ENCODE measurements at regions not wholly inside any gene's neighbourhood (a gene's known extent, or its start where the extent isn't known, plus 50 kb on each side); places are given as distances from the start of the nearest gene placed in this dataset.
"Not testable (repeated sequence)": the region's sequence is repeated elsewhere in the genome, so short reads cannot be mapped to it uniquely, and the experiment has no call there.

DNA sequence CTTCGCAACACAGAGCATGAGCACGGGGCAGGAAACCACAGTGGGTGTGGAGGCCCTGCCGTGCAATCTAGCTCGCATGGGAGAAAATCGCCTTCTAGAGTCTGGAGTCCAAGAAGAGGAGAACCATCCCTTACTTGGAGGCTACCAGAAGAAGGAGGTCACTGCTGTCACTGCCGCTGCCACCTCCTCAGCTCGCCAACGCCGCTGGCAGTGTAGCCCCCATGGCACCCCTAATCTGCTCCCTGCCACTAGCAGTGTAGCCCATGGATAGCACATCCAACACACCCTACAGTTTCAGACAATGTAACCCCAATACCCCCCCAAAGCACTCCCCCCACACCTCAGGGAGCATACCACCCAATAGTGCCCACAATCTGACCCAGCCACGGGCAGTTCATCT, 438.0 kb upstream of the ZNF337 start:
- TF ChIP-seq, protein P1, sequence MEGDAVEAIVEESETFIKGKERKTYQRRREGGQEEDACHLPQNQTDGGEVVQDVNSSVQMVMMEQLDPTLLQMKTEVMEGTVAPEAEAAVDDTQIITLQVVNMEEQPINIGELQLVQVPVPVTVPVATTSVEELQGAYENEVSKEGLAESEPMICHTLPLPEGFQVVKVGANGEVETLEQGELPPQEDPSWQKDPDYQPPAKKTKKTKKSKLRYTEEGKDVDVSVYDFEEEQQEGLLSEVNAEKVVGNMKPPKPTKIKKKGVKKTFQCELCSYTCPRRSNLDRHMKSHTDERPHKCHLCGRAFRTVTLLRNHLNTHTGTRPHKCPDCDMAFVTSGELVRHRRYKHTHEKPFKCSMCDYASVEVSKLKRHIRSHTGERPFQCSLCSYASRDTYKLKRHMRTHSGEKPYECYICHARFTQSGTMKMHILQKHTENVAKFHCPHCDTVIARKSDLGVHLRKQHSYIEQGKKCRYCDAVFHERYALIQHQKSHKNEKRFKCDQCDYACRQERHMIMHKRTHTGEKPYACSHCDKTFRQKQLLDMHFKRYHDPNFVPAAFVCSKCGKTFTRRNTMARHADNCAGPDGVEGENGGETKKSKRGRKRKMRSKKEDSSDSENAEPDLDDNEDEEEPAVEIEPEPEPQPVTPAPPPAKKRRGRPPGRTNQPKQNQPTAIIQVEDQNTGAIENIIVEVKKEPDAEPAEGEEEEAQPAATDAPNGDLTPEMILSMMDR (IDR thresholded peaks at IDR 0.05), result no peak
- DNase-seq (no peak), ATAC-seq (no peak)
- Histone ChIP-seq H3K4me3 (no peak overlapping the region), H3K27me3 (no peaks in the 10 kb centered on the region), H3K36me3 (no peaks in the 10 kb centered on the region), H3K27ac (no peak overlapping the region), H3K4me1 (no peaks in the 10 kb centered on the region), H3K9me3 (peaks cover 0 to 3% of the 10 kb centered on the region in 2 donors)
- intact Hi-C loops (cut with DNase I), result no loop called here

DNA sequence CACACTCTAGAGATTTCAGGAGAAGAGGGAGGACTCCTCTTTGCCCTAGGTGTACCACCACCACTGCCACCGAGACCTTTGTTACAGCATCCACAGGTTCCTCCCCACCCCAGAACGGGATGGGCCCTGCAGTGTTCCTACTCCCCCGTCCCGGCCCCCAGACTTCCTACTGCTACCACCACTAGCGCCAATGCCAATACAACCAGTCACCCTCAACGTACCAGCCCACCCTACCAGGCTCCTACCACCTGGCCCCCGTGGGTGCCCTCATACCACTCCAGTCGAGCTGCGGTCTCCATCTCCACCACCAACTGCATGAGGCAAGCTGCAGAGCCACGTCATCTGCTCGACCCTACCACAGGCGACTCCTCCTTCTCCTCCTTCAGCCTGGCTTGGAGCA, 437.1 kb upstream of the ZNF337 start:
- H3K27ac ChIP-seq; H3K4me3 ChIP-seq; H3K9me3 ChIP-seq; H3K36me3 ChIP-seq; ATAC-seq; H3K27me3 ChIP-seq; intact Hi-C loops (cut with DNase I); H3K4me1 ChIP-seq: not testable (repeated sequence)
- DNase-seq, result peak in 1 of 4 donors; percentile 56

DNA sequence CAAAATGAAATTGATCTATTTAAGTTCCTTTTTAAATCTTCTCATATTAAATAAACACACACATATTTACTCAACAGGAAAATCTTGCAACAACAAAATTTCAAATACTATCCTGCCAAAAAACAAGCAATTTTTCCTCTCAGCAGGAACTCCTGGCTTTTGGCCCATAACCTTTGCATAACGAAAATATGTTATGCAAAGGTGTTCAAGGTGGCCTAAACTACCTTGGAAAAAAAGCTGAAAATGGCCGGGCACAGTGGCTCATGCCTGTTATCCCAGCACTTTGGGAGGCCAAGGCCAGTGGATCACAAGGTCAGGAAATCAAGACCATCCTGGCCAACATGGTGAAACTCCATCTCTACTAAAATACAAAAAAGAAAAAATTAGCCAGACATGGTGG, 424.3 kb upstream of the ZNF337 start:
- H3K4me1 ChIP-seq; DNase-seq; H3K36me3 ChIP-seq; H3K9me3 ChIP-seq; ATAC-seq; H3K4me3 ChIP-seq; intact Hi-C loops (cut with DNase I); H3K27ac ChIP-seq; H3K27me3 ChIP-seq: not testable (repeated sequence)

DNA sequence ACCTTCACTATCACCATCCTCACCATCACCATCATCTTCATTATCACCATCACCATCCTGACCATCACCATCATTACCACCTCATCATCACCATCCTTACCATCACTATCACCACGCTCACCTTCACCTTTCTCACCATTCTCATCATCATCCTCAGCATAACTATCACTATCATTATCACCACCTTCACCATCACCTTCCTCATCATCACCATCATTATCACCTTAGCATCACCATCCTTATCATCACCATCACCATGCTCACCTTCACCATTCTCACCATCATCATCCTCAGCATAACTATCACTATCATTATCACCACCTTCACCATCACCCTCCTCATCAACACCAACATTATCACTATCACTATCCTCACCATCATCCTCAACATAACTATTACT, 397.8 kb upstream of the ZNF337 start:
- H3K4me3 ChIP-seq; DNase-seq; H3K36me3 ChIP-seq; H3K27me3 ChIP-seq; H3K4me1 ChIP-seq; intact Hi-C loops (cut with DNase I); ATAC-seq; H3K27ac ChIP-seq; H3K9me3 ChIP-seq: not testable (repeated sequence)

DNA sequence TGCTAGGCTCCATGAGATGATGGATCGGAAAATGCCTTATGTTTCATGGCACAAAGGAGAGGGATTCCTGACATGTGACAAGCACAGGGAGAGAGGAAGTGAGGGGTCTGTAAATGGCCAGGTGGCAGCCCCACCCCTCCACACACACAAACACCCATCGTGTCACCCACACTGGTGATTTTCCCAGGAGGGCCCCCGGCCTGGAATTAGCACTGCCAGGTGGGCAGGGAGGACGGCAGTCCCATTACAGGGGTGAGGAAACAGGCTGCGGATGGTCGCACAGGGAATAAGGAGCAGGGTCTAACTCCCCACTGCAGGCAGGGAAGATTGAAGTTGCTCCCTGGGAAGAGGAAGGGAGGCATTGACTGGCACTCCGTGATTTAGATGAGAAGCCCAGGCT, 395.3 kb upstream of the ZNF337 start:
- ATAC-seq, result not testable (repeated sequence)

DNA sequence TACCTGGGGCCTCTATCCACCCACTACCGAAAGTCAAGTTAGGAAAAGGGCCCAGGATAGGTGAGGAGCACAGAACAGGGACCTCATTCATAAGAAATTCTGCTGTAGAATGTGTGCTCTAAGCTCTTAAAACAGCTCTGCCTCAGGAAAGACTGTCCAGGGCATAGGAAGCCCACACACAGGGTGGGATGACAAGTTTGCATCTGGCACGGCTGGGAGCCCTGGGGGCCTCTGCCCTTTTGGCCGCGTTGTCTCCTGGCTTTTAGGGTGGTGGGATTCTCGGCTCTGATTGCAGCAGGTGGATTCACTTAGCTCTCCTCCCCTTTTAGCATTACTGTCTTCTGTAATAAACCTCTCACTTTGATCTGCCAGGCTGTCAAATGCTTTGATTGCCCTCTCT, 389.5 kb upstream of the ZNF337 start:
- not testable (repeated sequence) for DNase-seq, ATAC-seq, H3K4me1 ChIP-seq

More for the DNA sequence above, 395.3 kb upstream of the ZNF337 start:
- H3K9me3 ChIP-seq; H3K27ac ChIP-seq; H3K27me3 ChIP-seq; H3K4me1 ChIP-seq; H3K4me3 ChIP-seq; H3K36me3 ChIP-seq; intact Hi-C loops (cut with DNase I): not testable (repeated sequence)
- DNase-seq, result peak in 1 of 4 donors; percentile 64

DNA sequence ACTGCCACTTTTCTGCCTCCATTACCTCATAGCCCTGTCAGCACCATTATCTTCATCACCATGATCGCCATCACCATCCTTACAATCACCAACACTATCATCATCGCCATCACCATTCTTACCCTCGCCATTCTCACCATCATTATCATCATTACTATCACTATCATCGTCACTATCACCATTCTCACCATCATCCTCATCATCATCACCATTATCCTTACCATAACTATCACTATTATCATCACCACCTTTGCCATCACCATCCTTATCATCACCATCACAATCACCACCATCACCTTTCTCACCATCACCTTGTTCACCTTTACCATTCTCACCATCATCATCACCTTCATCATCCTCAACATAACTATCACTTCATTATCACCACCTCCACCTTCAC, 377.3 kb upstream of the ZNF337 start:
- intact Hi-C loops (cut with DNase I); H3K4me1 ChIP-seq; ATAC-seq; H3K27ac ChIP-seq; H3K36me3 ChIP-seq; H3K9me3 ChIP-seq; H3K4me3 ChIP-seq; H3K27me3 ChIP-seq; DNase-seq: not testable (repeated sequence)

More for the DNA sequence above, 389.5 kb upstream of the ZNF337 start:
- H3K27me3 ChIP-seq; intact Hi-C loops (cut with DNase I); H3K36me3 ChIP-seq; H3K9me3 ChIP-seq; H3K27ac ChIP-seq; H3K4me3 ChIP-seq: not testable (repeated sequence)

DNA sequence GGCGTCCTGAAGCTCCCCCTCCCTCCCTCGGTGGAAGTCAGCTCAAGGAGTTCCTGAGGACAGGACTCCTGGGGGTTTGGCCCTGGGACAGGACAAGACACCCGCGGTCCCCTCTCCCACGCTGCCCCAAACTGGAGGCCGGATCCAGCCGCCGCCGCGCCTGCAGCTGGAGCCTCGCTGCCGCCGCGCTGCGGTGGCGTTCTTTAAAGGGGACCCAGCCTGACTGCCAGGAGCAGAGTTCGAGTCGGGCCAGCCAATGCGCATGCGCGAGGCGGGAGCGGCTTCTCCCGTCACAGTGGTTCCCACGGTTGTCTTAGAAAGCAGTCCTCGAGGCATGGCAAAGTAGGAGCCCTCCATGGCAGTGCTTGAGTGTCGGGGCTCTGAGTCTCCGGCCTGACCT, 362.7 kb upstream of the ZNF337 start:
- intact Hi-C loops (cut with DNase I); ATAC-seq; H3K4me3 ChIP-seq; H3K4me1 ChIP-seq; H3K27me3 ChIP-seq; H3K36me3 ChIP-seq; DNase-seq; H3K27ac ChIP-seq; H3K9me3 ChIP-seq: not testable (repeated sequence)

DNA sequence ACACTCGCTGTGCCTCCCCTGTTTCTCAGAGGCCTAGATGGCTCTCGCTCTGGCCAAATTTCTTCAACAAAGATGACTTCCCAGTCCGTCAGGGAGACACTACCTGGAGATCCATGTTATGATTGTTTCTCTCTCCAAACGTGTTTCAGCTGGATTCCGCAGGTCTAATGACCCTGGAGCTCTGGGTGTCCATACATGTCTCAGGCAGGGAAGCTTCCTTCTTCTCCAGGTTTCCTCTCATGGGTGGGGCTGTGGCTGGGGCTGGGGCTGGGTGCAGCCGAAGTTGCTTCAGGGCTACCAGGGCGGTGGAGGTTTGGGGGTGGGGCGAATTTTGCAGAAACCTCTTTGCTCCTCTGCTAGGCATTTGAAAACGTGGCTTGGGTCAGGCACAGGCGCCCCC, 361.8 kb upstream of the ZNF337 start:
- H3K27ac ChIP-seq; ATAC-seq; DNase-seq; H3K9me3 ChIP-seq; H3K4me1 ChIP-seq; intact Hi-C loops (cut with DNase I); H3K27me3 ChIP-seq; H3K4me3 ChIP-seq; H3K36me3 ChIP-seq: not testable (repeated sequence)

DNA sequence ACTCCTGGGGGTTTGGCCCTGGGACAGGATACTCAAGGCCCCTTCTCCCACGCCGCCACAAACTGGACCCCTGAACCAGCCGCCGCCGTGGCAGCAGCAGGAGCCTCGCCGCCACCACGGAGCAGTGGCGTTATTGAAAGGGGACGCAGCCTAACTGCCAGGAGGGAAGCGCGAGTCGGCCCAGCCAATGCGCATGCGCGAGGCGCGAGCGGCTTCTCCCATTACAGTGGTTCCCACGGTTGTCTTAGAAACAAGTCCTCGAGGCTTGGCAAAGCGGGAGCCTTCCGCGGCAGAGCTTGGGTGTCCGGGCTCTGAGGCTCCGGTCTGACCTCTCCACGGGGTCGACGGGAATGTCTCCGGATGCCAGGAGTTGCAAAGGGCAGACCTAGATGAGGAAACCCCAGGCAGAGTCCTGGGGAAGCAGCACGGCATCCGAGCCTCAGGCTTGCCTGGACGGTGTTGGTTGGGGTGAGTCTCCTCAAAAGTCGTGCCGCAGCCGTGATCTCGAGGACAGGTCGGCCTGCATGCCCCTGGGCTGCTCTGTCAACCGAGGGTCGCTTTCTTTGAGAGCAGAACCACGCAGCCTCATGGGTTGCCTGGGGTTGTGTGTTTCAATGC, 360.6 kb upstream of the ZNF337 start:
- H3K9me3 ChIP-seq; H3K36me3 ChIP-seq; H3K27me3 ChIP-seq; H3K4me1 ChIP-seq; H3K4me3 ChIP-seq; H3K27ac ChIP-seq; DNase-seq; intact Hi-C loops (cut with DNase I): not testable (repeated sequence)
- ATAC-seq, result peak; percentile 66

DNA sequence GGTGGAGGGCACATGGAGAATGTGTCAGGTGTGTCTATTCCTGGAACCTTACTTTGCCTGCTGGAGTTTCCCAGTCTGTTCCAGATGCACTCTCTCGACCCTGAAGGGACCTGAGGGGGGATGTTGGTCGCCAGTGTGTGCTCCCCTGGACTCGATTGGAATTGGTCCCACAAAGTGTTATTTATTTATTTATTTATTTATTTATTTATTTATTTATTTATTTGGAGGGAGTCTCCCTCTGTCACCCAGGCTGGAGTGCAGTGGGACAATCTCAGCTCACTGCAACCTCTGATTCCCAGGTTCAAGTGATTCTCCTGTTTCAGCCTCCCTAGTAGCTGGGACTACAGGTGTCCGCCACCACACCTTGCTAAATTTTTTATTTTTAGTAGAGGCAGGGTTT, 329.1 kb upstream of the ZNF337 start:
- ATAC-seq; DNase-seq; H3K4me3 ChIP-seq; intact Hi-C loops (cut with DNase I); H3K36me3 ChIP-seq; H3K9me3 ChIP-seq; H3K4me1 ChIP-seq; H3K27ac ChIP-seq; H3K27me3 ChIP-seq: not testable (repeated sequence)

DNA sequence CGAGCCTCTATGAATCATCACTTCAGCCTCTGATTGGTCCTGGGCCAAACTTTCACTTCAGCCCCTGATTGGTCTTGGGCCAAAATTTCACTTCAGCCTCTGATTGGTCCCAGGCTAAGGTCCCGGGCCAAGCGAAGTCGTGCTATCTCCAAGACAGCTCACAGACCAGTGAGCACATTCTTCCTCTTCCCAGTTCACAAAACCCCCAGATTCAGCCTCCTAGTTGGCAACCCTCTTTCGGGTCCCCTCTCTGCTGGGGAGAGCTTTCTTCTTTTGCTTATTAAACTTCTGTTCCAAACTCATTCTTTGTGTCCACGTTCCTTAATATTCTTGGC, 314.3 kb upstream of the ZNF337 start:
- DNase-seq; H3K36me3 ChIP-seq; intact Hi-C loops (cut with DNase I); H3K27me3 ChIP-seq; H3K4me1 ChIP-seq; H3K9me3 ChIP-seq; H3K27ac ChIP-seq; H3K4me3 ChIP-seq: not testable (repeated sequence)
- peak; percentile 41 for ATAC-seq

DNA sequence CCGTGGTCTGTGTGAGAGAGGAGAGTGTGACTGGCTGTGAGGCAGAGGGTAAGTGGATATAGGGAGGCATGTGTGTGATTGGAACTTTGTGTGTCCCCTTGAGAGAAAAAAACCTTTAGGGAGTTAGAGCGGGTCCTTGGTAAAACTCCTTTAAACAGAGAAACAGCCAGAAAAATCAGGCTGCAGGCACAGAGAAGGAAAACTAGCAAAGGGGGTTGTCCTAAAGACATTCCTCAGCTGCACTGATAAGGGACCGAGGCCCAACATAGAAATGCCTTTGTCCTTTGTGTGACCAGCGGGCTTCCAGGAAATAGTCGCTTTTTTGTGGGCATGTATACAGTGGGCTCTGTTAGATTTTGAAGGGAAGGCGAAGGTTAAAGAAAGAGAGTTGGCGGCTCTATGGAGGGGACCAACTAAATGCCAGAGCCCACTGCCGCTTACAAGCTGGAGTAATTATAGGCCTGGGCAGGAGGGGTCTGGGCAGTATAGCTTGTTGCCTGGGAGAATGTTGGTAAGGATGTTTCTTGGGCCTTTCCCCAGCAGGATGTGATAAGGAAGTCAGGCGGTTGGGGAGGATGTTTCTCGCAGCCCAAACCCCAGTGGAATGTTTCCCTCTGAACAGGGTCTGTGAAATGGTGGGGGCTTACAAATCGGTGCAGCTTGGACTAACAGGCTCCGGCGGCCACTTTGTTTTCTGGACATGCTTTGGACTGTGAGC, 313.7 kb upstream of the ZNF337 start:
- H3K9me3 ChIP-seq; intact Hi-C loops (cut with DNase I); H3K36me3 ChIP-seq; H3K27me3 ChIP-seq; H3K4me1 ChIP-seq; ATAC-seq: not testable (repeated sequence)
- peak overlapping the region; percentile 82 to 87 for H3K27ac ChIP-seq
- DNase-seq, result peak in 2 of 4 donors; percentile 60 to 69
- peak overlapping the region; percentile 45 to 46 for H3K4me3 ChIP-seq
